Esophagus muscularis mucosa (tissue), 4 donors: ENCODE measurements at regions not wholly inside any gene's neighbourhood (a gene's known extent, or its start where the extent isn't known, plus 50 kb on each side); places are given as distances from the start of the nearest gene placed in this dataset.

Source experiments
- EP300 ChIP-seq: sonication (generic); formaldehyde crosslinking; IDR thresholded peaks from one replicate; pipeline ENCODE4 v1.6.1; 2017; ENCODE audit warnings: antibody characterized with exemption
- POLR2A ChIP-seq: fragments of 450-650 bp; IDR thresholded peaks from one replicate; pipeline ENCODE4 v1.6.1; 2017; ENCODE audit warnings: antibody characterized with exemption, moderate library complexity, mild to moderate bottlenecking, low read depth
- POLR2AphosphoS5 ChIP-seq, 2 donors: sonication (generic); formaldehyde crosslinking; IDR thresholded peaks; one replicate each; pipeline ENCODE4 v1.6.1; 2017; ENCODE audit warnings: antibody characterized with exemption in 2 of 2
- TF ChIP-seq, protein P1 (sequence below), 3 experiments: fragments of 200-600 bp in 2 of 3; fragments of 450-650 bp in 1 of 3; sonication (generic) in 2 of 3; IDR thresholded peaks; one replicate each; pipeline ENCODE4 v1.5.1; 2017 to 2019; ENCODE audit warnings: antibody characterized with exemption in 3 of 3, mild to moderate bottlenecking in 2 of 3, moderate library complexity in 1 of 3

DNA sequence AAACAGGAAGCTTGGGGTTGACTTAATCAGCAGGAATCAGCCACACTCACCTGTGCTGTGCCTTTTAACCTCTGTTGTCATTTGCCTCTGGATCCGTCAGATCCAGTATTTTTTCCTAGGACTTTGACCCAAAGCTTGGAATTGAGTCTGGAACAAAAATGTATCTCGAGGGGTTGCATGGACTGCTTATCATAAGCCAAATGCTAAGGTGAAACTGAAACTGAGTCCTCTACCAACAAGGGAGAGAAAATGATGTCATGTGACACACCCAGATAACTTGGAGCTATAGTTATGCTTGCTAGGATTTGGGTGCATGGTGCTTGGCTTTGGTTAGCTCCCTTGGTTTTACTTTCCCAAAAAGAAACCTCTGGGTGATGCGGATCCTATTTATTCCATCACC is 2158.6 kb upstream of the PIK3C3 start:
- TF ChIP-seq, protein P1, sequence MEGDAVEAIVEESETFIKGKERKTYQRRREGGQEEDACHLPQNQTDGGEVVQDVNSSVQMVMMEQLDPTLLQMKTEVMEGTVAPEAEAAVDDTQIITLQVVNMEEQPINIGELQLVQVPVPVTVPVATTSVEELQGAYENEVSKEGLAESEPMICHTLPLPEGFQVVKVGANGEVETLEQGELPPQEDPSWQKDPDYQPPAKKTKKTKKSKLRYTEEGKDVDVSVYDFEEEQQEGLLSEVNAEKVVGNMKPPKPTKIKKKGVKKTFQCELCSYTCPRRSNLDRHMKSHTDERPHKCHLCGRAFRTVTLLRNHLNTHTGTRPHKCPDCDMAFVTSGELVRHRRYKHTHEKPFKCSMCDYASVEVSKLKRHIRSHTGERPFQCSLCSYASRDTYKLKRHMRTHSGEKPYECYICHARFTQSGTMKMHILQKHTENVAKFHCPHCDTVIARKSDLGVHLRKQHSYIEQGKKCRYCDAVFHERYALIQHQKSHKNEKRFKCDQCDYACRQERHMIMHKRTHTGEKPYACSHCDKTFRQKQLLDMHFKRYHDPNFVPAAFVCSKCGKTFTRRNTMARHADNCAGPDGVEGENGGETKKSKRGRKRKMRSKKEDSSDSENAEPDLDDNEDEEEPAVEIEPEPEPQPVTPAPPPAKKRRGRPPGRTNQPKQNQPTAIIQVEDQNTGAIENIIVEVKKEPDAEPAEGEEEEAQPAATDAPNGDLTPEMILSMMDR (IDR thresholded peaks at IDR 0.05) = no peak
- TF ChIP-seq POLR2A (no peak), EP300 (no peak), POLR2AphosphoS5 (IDR thresholded peaks at IDR 0.05) (no peak)
